OCI-LY3 (cell line): ENCODE measurements at regions not wholly inside any gene's neighbourhood (a gene's known extent, or its start where the extent isn't known, plus 50 kb on each side); places are given as distances from the start of the nearest gene placed in this dataset.

Source experiments
- H2AFZ ChIP-seq: fragments of 200-600, 300-600 bp; shearing (Covaris generic); 2 replicates; pipeline ENCODE4 v1.6.0; 2014; ENCODE audit warnings: antibody characterized with exemption, low read depth, low read length
- H3K27ac ChIP-seq: fragments of 200-600, 300-600 bp; sonication (generic); 2 replicates; pipeline ENCODE4 v1.5.1; 2014; ENCODE audit warnings: mild to moderate bottlenecking, low read length, moderate library complexity, mixed read lengths
- H3K27me3 ChIP-seq: fragments of 200-600, 300-600 bp; sonication (generic); 2 replicates; pipeline ENCODE4 v1.6.1; 2014; ENCODE audit warnings: low read depth, low read length, mixed read lengths
- H3K36me3 ChIP-seq: fragments of 200-600, 300-600 bp; sonication (generic); replicated peaks from 2 replicates; pipeline ENCODE3; 2014; ENCODE audit warnings: low read depth, low read length, mixed read lengths
- H3K4me1 ChIP-seq: fragments of 300-600, 200-600 bp; sonication (generic); 2 replicates; pipeline ENCODE4 v1.6.1; 2014; ENCODE audit warnings: low read length, mixed read lengths
- H3K4me2 ChIP-seq: fragments of 200-600, 300-600 bp; sonication (generic); 2 replicates; pipeline ENCODE4 v1.6.1; 2014; ENCODE audit warnings: low read length, mixed read lengths
- H3K4me3 ChIP-seq: fragments of 300-600, 200-600 bp; sonication (generic); 2 replicates; pipeline ENCODE4 v1.5.1; 2014; ENCODE audit warnings: antibody characterized with exemption, mild to moderate bottlenecking, low read length, moderate library complexity
- H3K79me2 ChIP-seq: fragments of 300-600, 200-600 bp; shearing (Covaris generic); 2 replicates; pipeline ENCODE4 v1.6.1; 2014; ENCODE audit warnings: mild to moderate bottlenecking, low read length, mixed read lengths
- H3K9ac ChIP-seq: fragments of 300-600, 200-600 bp; shearing (Covaris generic); 2 replicates; pipeline ENCODE4 v1.6.0; 2014; ENCODE audit warnings: mild to moderate bottlenecking, low read length, moderate library complexity
- H3K9me3 ChIP-seq: fragments of 200-600, 300-600 bp; shearing (Covaris generic); 2 replicates; pipeline ENCODE4 v1.6.1; 2014; ENCODE audit warnings: low read length, mixed read lengths; ENCODE audit not compliant: insufficient read depth
- H4K20me1 ChIP-seq: fragments of 200-600, 300-600 bp; sonication (generic); 2 replicates; pipeline ENCODE4 v1.6.1; 2016; ENCODE audit warnings: low read length, mixed read lengths; ENCODE audit not compliant: insufficient read depth
- EZH2phosphoT487 ChIP-seq: fragments of 200-600 bp; shearing (Covaris generic); IDR thresholded peaks from 2 replicates; pipeline ENCODE4 v1.6.1; 2018; ENCODE audit warnings: antibody characterized with exemption, mixed run types, low read depth
- TF ChIP-seq, protein P1 (sequence below): fragments of 200-600, 300-600 bp; sonication (generic); IDR thresholded peaks from 2 replicates; pipeline ENCODE4 v1.5.1; 2014; ENCODE audit warnings: antibody characterized with exemption, low read length, low read depth

DNA sequence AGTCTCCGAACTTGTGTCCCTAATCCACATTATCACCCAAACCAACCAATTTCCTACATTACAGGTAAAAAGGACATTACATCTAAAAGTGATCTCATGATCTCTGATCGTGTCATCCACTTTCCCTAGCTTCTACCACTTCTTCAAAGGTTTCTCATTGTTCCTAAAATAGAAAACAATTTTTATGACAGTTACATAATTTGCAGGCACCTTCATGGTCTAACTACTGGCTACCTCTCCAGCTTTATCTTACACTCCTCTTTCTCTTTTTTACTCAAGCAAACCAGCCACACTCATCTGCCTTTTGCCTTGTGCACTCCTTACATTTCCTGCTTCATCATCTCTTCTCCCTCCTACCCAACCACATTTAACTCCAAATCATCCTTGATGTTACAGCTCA lies 886.7 kb upstream of the SORCS1 start:
- no peaks in the 10 kb centered on the region for H3K36me3 ChIP-seq
- H2AFZ ChIP-seq, result no peak overlapping the region
- no peak overlapping the region for H3K4me2 ChIP-seq
- no peaks in the 10 kb centered on the region for H3K79me2 ChIP-seq
- no peak overlapping the region for H3K9ac ChIP-seq
- TF ChIP-seq, protein P1, sequence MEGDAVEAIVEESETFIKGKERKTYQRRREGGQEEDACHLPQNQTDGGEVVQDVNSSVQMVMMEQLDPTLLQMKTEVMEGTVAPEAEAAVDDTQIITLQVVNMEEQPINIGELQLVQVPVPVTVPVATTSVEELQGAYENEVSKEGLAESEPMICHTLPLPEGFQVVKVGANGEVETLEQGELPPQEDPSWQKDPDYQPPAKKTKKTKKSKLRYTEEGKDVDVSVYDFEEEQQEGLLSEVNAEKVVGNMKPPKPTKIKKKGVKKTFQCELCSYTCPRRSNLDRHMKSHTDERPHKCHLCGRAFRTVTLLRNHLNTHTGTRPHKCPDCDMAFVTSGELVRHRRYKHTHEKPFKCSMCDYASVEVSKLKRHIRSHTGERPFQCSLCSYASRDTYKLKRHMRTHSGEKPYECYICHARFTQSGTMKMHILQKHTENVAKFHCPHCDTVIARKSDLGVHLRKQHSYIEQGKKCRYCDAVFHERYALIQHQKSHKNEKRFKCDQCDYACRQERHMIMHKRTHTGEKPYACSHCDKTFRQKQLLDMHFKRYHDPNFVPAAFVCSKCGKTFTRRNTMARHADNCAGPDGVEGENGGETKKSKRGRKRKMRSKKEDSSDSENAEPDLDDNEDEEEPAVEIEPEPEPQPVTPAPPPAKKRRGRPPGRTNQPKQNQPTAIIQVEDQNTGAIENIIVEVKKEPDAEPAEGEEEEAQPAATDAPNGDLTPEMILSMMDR, result no peak
- no peak for TF ChIP-seq EZH2phosphoT487
- H3K27ac ChIP-seq, result no peak overlapping the region
- no peaks in the 10 kb centered on the region for H4K20me1 ChIP-seq
- H3K4me3 ChIP-seq, result no peak overlapping the region
- no peaks in the 10 kb centered on the region for H3K27me3 ChIP-seq
- no peaks in the 10 kb centered on the region for H3K9me3 ChIP-seq
- H3K4me1 ChIP-seq, result no peaks in the 10 kb centered on the region

GRCh38 chr10:108050626-108051025 lies 886.1 kb upstream of the SORCS1 start:
- H3K27me3 ChIP-seq, result no peaks in the 10 kb centered on the region
- H3K4me3 ChIP-seq, result no peak overlapping the region
- H3K9me3 ChIP-seq, result no peaks in the 10 kb centered on the region
- H3K27ac ChIP-seq, result no peak overlapping the region
- no peaks in the 10 kb centered on the region for H3K79me2 ChIP-seq
- H2AFZ ChIP-seq, result no peak overlapping the region
- H4K20me1 ChIP-seq, result no peaks in the 10 kb centered on the region
- TF ChIP-seq, protein P1, result no peak
- TF ChIP-seq EZH2phosphoT487, result no peak
- H3K4me2 ChIP-seq, result no peak overlapping the region
- no peak overlapping the region for H3K9ac ChIP-seq
- H3K4me1 ChIP-seq, result no peaks in the 10 kb centered on the region
- no peaks in the 10 kb centered on the region for H3K36me3 ChIP-seq

GRCh38 chr10:108049668-108050067 lies 885.2 kb upstream of the SORCS1 start:
- Histone ChIP-seq H3K79me2 (no peaks in the 10 kb centered on the region), H3K9me3 (no peaks in the 10 kb centered on the region), H3K36me3 (no peaks in the 10 kb centered on the region), H3K4me2 (no peak overlapping the region), H3K9ac (no peak overlapping the region), H3K27ac (no peak overlapping the region), H2AFZ (no peak overlapping the region), H4K20me1 (no peaks in the 10 kb centered on the region), H3K4me3 (no peak overlapping the region), H3K4me1 (no peaks in the 10 kb centered on the region), H3K27me3 (no peaks in the 10 kb centered on the region)
- TF ChIP-seq, protein P1, result no peak
- no peak for TF ChIP-seq EZH2phosphoT487

DNA sequence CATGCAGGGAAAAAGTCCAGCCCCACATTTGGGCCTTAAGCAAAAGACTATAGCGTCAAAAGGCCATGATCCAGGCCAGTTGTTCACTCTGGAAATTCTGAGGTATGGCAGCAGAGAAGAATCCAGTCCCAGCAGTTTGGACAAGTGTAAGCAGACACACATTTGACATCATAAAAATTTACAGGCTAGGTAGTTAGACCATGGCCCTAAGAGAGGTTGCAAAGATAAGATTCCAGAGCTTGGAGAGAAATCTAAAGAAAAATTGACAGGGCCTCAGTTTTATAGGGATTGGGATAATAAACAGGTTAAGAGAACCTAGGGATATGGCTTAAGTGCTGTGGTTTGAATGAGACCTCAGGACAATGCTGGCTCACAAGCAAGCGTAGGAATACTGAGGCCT lies 884.4 kb upstream of the SORCS1 start:
- H3K9me3 ChIP-seq, result no peaks in the 10 kb centered on the region
- no peaks in the 10 kb centered on the region for H3K4me1 ChIP-seq
- no peak overlapping the region for H3K4me2 ChIP-seq
- TF ChIP-seq, protein P1, result no peak
- no peak overlapping the region for H3K27ac ChIP-seq
- no peaks in the 10 kb centered on the region for H3K36me3 ChIP-seq
- no peak overlapping the region for H2AFZ ChIP-seq
- H3K27me3 ChIP-seq, result no peaks in the 10 kb centered on the region
- no peaks in the 10 kb centered on the region for H3K79me2 ChIP-seq
- no peaks in the 10 kb centered on the region for H4K20me1 ChIP-seq
- no peak overlapping the region for H3K9ac ChIP-seq
- no peak overlapping the region for H3K4me3 ChIP-seq
